ENCODE measurements at regions not wholly inside any gene's neighbourhood (a gene's known extent, or its start where the extent isn't known, plus 50 kb on each side); places are given as distances from the start of the nearest gene placed in this dataset.

DNA sequence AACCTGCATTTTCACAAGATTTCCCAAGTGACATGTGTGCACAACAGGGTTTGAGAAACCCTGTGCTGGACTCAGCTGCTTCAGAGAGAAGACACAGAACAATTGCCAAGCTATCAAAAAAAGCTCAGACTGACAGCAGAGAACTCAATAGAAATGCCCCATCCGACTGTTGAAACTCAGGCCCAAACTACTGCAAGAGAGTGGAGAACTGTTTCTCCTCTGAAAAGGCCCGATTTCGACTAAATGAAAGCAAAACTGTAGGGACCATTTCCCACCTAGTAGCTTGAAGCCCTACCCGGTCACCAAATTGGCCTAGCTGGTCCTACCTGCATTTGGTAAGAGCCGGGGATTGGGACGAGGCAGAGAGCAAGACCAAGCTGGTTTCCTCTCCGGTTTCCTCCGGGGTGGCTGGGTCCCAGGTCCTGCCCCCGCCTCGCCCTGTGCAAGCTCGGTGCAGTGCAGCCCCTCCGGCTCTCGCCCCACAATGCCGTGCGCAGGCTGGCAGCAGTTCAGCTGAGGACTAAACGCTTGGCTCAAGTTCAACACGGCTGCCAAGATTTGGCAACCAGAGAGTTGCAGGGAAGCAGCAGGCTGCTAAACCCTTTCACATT is 1180.6 kb downstream of the VRK1 start:
- DNase-seq (peak; percentile 74 to 87 (median 86)), ATAC-seq (ENCODE audit: insufficient read depth, low FRiP score) (peak; percentile 75)
- Histone ChIP-seq H3K27ac (ENCODE audit: low read depth in 1 of 2, low read length in 1 of 2) (peak overlapping the region; percentile 29 to 43), H3K9ac (ENCODE audit: insufficient read depth in 1 of 2, low read length in 2 of 2) (peak overlapping the region; percentile 40 to 78), H3K36me3 (ENCODE audit: control insufficient read depth in 4 of 4, insufficient read depth in 4 of 4, low read length in 4 of 4) (no peaks in the 10 kb centered on the region), H3K4me1 (ENCODE audit: control insufficient read depth in 5 of 5, insufficient read depth in 5 of 5, low read length in 5 of 5) (peaks cover 0 to 20% (median 3%) of the 10 kb centered on the region in 5 donors), H3K27me3 (ENCODE audit: control insufficient read depth in 3 of 3, insufficient read depth in 3 of 3, low read length in 2 of 3) (no peaks in the 10 kb centered on the region), H3K4me3 (no peak overlapping the region), H3K9me3 (ENCODE audit: control insufficient read depth in 4 of 4, insufficient read depth in 3 of 4, low read length in 3 of 4) (no peaks in the 10 kb centered on the region)
- TF ChIP-seq, protein P1, sequence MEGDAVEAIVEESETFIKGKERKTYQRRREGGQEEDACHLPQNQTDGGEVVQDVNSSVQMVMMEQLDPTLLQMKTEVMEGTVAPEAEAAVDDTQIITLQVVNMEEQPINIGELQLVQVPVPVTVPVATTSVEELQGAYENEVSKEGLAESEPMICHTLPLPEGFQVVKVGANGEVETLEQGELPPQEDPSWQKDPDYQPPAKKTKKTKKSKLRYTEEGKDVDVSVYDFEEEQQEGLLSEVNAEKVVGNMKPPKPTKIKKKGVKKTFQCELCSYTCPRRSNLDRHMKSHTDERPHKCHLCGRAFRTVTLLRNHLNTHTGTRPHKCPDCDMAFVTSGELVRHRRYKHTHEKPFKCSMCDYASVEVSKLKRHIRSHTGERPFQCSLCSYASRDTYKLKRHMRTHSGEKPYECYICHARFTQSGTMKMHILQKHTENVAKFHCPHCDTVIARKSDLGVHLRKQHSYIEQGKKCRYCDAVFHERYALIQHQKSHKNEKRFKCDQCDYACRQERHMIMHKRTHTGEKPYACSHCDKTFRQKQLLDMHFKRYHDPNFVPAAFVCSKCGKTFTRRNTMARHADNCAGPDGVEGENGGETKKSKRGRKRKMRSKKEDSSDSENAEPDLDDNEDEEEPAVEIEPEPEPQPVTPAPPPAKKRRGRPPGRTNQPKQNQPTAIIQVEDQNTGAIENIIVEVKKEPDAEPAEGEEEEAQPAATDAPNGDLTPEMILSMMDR (IDR thresholded peaks at IDR 0.05; ENCODE audit: control extremely low read depth, extremely low read depth): no peak
- WGBS, 2 donors: 29 to 55% methylated on average over 17 of the region's 17 CpGs

DNA sequence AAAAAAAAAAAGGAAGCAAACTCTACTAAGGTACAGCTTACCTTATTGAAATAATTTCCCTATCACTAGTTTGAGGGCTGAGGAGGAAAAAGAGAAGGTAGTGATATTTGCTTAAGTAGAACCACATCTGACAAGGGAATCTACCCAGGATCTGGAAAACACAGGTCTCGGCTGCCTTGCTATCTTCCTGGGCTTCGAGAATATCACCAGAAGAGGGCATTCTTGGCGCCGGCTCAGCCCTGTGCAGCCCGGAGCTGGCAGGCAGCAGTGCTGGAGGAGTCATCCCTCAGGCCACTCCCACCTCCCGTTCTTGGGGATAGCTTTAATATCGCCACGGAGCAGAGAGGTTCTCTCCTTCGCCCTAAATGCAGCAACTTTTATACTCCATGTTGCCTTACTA is 1181.2 kb downstream of the VRK1 start:
- ATAC-seq (ENCODE audit: insufficient read depth, low FRiP score) (peak; percentile 87), DNase-seq (peak; percentile 79 to 87 (median 80))
- 2% methylated on average over 9 of the region's 9 CpGs for WGBS, 2 donors
- H3K9ac ChIP-seq (ENCODE audit: insufficient read depth in 1 of 2, low read length in 2 of 2): no peak overlapping the region
- H3K4me1 ChIP-seq (ENCODE audit: control insufficient read depth in 5 of 5, insufficient read depth in 5 of 5, low read length in 5 of 5): peaks cover 0 to 20% (median 3%) of the 10 kb centered on the region in 5 donors
- TF ChIP-seq, protein P1 (IDR thresholded peaks at IDR 0.05; ENCODE audit: control extremely low read depth, extremely low read depth): no peak
- H3K9me3 ChIP-seq (ENCODE audit: control insufficient read depth in 4 of 4, insufficient read depth in 3 of 4, low read length in 3 of 4): no peaks in the 10 kb centered on the region
- no peak overlapping the region for H3K27ac ChIP-seq (ENCODE audit: low read depth in 1 of 2, low read length in 1 of 2)
- no peak overlapping the region for H3K4me3 ChIP-seq
- no peaks in the 10 kb centered on the region for H3K36me3 ChIP-seq (ENCODE audit: control insufficient read depth in 4 of 4, insufficient read depth in 4 of 4, low read length in 4 of 4)
- no peaks in the 10 kb centered on the region for H3K27me3 ChIP-seq (ENCODE audit: control insufficient read depth in 3 of 3, insufficient read depth in 3 of 3, low read length in 2 of 3)

DNA sequence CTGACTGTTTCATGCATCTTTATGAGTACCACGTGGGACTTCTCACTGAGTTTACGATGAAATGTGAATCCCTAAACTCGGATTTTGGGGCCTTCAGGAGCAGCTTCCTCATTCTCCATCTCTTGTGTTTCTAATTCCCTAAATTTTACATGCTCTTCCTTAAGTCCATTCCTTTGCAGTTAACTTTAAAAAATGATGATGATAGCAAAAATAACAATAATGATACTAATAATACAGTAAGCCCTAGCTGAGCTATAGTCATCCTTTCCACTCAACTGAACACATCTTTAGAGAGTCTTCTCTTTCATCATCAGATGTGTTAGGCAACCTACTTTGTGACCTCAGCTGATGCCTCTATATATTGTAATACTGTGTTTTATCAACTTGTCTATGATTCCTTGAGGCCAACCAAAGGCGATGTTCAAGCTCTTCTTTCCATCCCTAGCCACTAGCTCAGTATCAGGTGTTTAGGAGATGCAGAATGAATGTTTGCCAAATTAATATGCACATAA is 1196.4 kb downstream of the VRK1 start:
- H3K27ac ChIP-seq (ENCODE audit: low read depth in 1 of 2, low read length in 1 of 2): no peak overlapping the region
- H3K9ac ChIP-seq (ENCODE audit: insufficient read depth in 1 of 2, low read length in 2 of 2): no peak overlapping the region
- no peak overlapping the region for H3K4me3 ChIP-seq
- DNase-seq (no peak), ATAC-seq (ENCODE audit: insufficient read depth, low FRiP score) (no peak)
- WGBS, 2 donors: 79 to 85% methylated on average over 4 of the region's 4 CpGs
- TF ChIP-seq, protein P1 (IDR thresholded peaks at IDR 0.05; ENCODE audit: control extremely low read depth, extremely low read depth): no peak
- no peaks in the 10 kb centered on the region for H3K36me3 ChIP-seq (ENCODE audit: control insufficient read depth in 4 of 4, insufficient read depth in 4 of 4, low read length in 4 of 4)
- no peaks in the 10 kb centered on the region for H3K9me3 ChIP-seq (ENCODE audit: control insufficient read depth in 4 of 4, insufficient read depth in 3 of 4, low read length in 3 of 4)
- H3K27me3 ChIP-seq (ENCODE audit: control insufficient read depth in 3 of 3, insufficient read depth in 3 of 3, low read length in 2 of 3): peaks cover 0 to 22% (median 0%) of the 10 kb centered on the region in 3 donors
- H3K4me1 ChIP-seq (ENCODE audit: control insufficient read depth in 5 of 5, insufficient read depth in 5 of 5, low read length in 5 of 5): no peaks in the 10 kb centered on the region

Data from lung (tissue), 11 donors.